ENCODE measurements at regions not wholly inside any gene's neighbourhood (a gene's known extent, or its start where the extent isn't known, plus 50 kb on each side); places are given as distances from the start of the nearest gene placed in this dataset.
"Not testable (repeated sequence)": the region's sequence is repeated elsewhere in the genome, so short reads cannot be mapped to it uniquely, and the experiment has no call there.

DNA sequence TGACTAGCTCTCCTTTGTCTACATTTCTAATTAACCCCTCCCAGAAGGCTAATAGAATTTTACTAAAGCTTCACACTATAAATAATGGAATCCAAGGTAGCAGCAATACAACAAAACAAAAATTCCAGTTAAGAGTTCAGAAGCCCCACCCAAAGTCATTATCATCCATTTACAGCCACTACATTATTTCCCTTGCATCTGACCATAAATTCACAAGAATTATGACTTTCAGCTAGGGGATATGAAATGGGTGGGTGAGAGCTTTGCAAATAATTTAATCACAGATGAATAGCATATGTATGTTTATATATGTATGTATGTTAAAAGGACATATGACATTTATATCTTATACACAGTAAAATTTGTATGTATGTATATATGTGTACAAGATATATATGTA lies 65.3 kb upstream of the PTGDR start:
- Mint-ChIP-seq H3K9me3 (peaks cover 7% of the 10 kb centered on the region), H3K4me1 (ENCODE audit: low read depth) (no peaks in the 10 kb centered on the region), H3K27me3 (no peaks in the 10 kb centered on the region), H3K27ac (no peak overlapping the region), H3K36me3 (ENCODE audit: low read depth) (no peaks in the 10 kb centered on the region), H3K4me3 (no peak overlapping the region)

DNA sequence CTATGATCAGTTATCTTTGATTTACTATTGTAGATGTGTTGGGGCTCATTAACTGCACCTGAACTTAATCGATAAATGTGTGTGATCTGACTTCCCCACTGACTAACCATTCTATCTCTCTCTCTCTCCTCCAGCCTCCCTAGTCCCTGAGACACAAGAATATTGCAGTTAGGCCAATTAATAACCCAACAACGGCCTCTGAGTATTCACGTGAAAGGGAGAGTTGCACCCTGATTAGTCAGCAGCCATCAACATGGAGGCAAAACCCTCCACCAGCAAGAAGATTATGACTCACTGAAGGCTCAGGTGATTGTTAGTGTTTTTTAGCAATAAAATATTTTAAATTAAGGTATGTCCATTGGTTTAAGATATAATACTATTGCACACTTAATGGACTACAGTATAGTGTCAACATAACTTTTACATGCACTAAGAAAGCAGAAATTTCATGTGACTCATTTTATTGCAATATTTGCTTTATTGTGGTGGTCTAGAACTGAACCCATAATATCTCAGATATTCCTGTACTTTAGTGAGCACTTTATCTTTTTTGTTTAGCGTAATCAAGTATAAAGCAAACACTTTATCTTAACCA lies 77.1 kb upstream of the PTGDR start:
- Mint-ChIP-seq H3K27me3 (peaks cover 3% of the 10 kb centered on the region), H3K4me1 (ENCODE audit: low read depth) (peaks cover 40% of the 10 kb centered on the region), H3K4me3 (no peak overlapping the region), H3K27ac (no peak overlapping the region), H3K36me3 (ENCODE audit: low read depth) (peaks cover 3% of the 10 kb centered on the region), H3K9me3 (peaks cover 8% of the 10 kb centered on the region)

DNA sequence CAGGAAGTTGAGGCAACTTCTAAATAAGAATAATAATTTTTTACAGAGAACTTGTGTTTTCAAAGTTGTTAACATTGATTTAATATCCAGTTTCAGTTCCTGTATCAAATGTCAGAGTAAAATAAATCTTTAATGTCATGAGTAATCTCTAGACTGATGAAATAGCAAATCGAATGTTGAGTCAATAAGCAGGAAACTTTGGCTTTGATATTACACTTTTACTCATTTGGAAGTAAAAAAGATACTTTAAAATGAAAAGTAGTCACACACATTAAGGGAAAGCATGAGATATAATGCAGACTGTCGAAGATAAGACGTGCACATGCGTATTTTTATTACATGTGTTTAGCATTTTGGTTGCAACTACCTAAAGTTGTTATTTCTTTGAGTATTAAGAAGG lies 78.2 kb upstream of the PTGDR start:
- Mint-ChIP-seq H3K4me3 (no peak overlapping the region), H3K9me3 (peaks cover 8% of the 10 kb centered on the region), H3K36me3 (ENCODE audit: low read depth) (peaks cover 3% of the 10 kb centered on the region), H3K27ac (no peak overlapping the region), H3K4me1 (ENCODE audit: low read depth) (peaks cover 46% of the 10 kb centered on the region), H3K27me3 (peaks cover 3% of the 10 kb centered on the region)

DNA sequence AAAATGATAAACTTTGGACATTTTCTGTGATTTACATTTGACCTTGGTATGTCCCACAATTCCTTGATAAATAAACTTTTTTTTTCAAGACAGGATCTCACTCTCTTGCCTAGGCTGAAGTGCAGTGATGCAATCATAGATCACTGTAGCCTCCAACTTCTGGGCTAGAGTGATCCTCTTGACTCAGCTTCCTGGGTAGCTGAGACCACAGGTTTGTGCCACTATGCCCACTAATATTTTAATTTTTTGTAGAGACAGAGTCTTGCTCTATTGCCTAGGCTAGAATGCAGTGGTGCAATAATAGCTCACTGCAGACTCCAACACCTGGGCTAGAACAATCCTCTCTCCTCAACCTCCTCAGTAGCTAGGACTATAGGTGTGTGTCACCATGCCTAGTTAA lies 79.1 kb upstream of the PTGDR start:
- Mint-ChIP-seq H3K27ac (no peak overlapping the region), H3K4me3 (no peak overlapping the region), H3K4me1 (ENCODE audit: low read depth) (peaks cover 46% of the 10 kb centered on the region), H3K36me3 (ENCODE audit: low read depth) (peaks cover 3% of the 10 kb centered on the region), H3K9me3 (peaks cover 7% of the 10 kb centered on the region), H3K27me3 (peaks cover 3% of the 10 kb centered on the region)

DNA sequence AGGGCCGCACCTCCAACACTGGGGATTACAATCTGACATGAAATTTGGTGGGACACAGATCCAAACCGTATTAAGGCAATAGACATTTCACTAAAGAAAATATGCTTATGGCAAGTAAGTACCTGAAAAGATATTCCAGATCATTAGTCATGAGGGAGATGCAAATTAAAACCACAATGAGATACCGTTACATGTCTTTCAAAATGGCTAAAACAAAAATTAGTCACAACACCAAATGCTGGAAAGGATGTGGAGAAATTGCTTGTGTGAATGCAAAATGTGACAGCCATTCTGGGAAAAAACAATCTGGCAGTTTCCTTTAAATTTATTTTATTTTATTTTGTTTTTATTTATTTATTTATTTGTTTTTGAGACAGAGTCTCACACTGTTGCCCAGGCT lies 82.3 kb upstream of the PTGDR start:
- H3K27me3 Mint-ChIP-seq: no peaks in the 10 kb centered on the region
- H3K27ac Mint-ChIP-seq: no peak overlapping the region
- H3K4me1 Mint-ChIP-seq (ENCODE audit: low read depth): peaks cover 44% of the 10 kb centered on the region
- no peaks in the 10 kb centered on the region for H3K36me3 Mint-ChIP-seq (ENCODE audit: low read depth)
- no peak overlapping the region for H3K4me3 Mint-ChIP-seq
- H3K9me3 Mint-ChIP-seq: peaks cover 16% of the 10 kb centered on the region

DNA sequence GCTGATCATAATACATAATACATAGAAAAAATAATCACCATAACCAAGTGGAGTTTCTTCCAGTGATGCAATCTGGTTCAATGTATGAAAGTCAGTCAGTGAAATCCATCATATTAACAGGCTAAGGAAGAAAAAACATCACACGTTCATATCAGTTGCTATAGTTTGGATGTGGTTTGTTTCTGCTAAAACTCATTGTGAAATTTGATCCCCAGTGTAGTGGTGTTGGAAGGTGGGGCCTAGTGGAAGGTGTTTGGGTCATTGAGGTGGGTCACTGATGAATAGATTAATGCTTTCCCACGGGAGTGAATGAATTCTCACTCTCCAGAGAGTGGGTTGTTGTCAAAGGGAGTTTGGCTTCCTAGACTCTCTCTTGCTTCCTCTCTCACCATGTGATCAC lies 84.6 kb upstream of the PTGDR start:
- Mint-ChIP-seq H3K36me3 (ENCODE audit: low read depth) (no peaks in the 10 kb centered on the region), H3K27ac (no peak overlapping the region), H3K9me3 (peaks cover 18% of the 10 kb centered on the region), H3K27me3 (no peaks in the 10 kb centered on the region), H3K4me1 (ENCODE audit: low read depth) (peaks cover 25% of the 10 kb centered on the region), H3K4me3 (no peak overlapping the region)

DNA sequence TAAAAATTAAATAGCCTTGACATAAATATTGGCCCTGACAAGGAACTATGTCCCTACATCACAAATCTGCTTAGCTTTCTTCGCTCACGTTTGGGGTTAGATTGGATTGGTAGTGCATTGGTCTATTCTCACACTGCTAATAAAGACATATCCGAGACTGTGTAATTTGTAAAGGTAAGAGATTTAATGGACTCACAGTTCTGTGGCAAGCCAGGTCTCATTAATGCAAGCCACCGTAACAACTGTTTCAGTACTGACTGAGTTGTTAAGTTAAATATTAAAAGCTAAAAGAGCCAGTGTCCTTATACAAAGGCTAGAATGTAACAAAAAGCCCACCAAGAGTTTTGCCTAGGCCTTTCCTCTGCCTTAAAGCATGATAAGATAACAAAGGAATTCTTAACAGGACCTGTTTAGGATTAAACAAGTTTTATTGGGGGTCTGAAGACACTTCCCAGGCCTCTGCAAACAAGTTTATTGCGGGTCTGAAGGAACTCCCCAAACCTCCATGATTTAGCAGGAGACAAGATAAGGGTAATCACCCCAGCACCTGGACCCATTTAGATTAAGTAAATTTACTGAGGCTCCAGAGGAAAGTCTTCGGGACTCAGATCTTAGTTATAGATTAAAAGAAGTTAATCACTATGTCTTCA lies 88.2 kb upstream of the PTGDR start:
- H3K27ac Mint-ChIP-seq: no peak overlapping the region
- H3K4me1 Mint-ChIP-seq (ENCODE audit: low read depth): peaks cover 32% of the 10 kb centered on the region
- H3K9me3 Mint-ChIP-seq: peaks cover 14% of the 10 kb centered on the region
- no peak overlapping the region for H3K4me3 Mint-ChIP-seq
- no peaks in the 10 kb centered on the region for H3K36me3 Mint-ChIP-seq (ENCODE audit: low read depth)
- H3K27me3 Mint-ChIP-seq: no peaks in the 10 kb centered on the region

DNA sequence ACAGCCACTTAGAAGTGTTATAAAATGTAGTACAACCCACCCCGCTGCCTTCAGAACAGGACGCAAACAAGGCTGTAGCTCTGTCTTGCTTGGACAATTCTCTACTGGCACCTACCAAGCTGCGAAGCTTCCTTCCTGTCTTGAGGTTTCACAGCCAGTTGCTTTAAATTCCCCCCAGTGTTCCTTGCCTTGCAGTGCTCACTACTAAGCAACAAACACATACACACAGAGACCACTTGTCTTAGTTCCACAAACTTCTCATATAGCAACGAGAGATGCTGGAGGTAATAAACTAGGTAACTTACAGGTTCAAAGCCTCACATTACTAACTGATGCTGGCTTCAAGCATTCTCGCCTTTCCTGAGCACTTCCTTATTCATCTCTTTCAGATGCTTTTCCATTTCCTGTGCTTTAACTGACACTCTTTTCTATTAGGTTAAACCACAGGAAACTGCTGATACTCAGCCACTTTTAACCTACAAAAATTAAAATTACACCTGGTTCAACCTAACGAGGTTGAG lies 91.5 kb upstream of the PTGDR start:
- Mint-ChIP-seq H3K36me3 (ENCODE audit: low read depth) (peaks cover 4% of the 10 kb centered on the region), H3K4me3 (peak overlapping the region; percentile 40), H3K9me3 (peaks cover 27% of the 10 kb centered on the region), H3K27me3 (no peaks in the 10 kb centered on the region), H3K4me1 (ENCODE audit: low read depth) (peaks cover 39% of the 10 kb centered on the region), H3K27ac (peak overlapping the region; percentile 21)

DNA sequence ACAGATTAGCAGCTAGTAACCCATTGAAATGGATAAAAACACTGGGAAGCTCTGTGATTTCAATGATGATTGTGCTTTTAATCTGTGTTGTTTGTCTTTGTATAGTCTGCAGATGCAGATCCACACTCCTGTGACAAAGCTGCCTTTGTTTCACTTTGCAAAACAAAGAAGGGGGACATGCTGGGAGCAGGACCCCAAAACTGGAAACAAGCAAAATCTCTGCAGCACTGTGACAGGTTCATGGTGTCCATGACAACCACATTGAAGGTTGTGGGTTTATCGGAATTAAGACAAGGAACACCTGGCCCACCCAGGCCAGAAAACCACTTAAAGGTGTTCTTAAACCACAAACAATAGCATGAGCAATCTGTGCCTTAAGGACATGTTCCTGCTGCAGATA lies 95.6 kb upstream of the PTGDR start:
- H3K27ac Mint-ChIP-seq; H3K27me3 Mint-ChIP-seq; H3K4me3 Mint-ChIP-seq; H3K36me3 Mint-ChIP-seq (ENCODE audit: low read depth): not testable (repeated sequence)
- Mint-ChIP-seq H3K9me3 (peaks cover 25% of the 10 kb centered on the region), H3K4me1 (ENCODE audit: low read depth) (peaks cover 32% of the 10 kb centered on the region)

DNA sequence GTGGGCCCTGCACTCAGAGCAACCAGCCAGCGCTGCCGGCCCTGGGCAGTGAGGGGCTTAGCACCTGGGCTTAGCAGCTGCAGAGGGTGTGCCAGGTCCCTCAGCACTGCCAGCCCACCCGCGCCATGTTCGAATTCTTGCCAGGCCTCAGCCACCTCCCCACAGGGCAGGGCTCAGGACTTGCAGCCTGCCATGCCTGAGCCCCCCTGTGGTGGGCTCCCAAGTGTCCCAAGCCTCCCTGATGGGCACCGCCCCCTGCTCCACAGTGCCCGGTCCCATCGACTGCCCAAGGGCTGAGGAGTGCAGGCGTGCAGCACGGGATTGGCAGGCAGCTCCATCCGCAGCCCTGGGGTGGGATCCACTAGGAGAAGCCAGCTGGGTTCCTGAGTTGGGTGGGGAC lies 98.0 kb upstream of the NID2 start:
- no peak overlapping the region for H3K4me3 Mint-ChIP-seq
- no peaks in the 10 kb centered on the region for H3K27me3 Mint-ChIP-seq
- H3K36me3 Mint-ChIP-seq (ENCODE audit: low read depth): peaks cover 4% of the 10 kb centered on the region
- H3K4me1 Mint-ChIP-seq (ENCODE audit: low read depth): no peaks in the 10 kb centered on the region
- no peak overlapping the region for H3K27ac Mint-ChIP-seq
- H3K9me3 Mint-ChIP-seq: peaks cover 13% of the 10 kb centered on the region

DNA sequence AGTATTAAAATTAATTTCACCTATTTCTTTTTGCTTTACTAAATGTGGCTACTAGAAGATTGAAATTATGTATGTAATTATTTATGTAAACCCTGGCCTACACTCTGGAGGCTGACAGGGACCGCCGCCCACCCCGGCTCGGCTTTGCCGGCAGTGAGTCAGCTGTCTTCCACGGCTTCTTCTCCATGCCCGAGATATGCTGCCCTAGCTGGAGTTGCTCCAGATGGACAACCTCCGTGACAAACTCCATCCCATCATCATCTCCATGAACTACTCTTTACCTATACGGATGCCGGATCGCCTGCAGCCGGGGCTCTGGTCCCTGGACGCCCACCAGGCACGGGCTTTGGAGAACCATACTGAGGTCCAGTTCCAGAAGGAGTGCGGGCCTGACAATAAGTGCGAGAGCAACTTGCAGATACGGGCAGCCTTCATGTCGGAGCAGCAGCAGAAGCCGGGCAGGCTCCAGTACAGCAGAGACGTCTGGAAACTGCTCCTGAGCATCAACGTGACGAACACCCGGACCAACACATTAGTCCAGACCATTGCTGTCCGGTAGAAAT lies 86.9 kb upstream of the NID2 start:
- Mint-ChIP-seq H3K9me3 (no peaks in the 10 kb centered on the region), H3K4me1 (ENCODE audit: low read depth) (peaks cover 45% of the 10 kb centered on the region)

DNA sequence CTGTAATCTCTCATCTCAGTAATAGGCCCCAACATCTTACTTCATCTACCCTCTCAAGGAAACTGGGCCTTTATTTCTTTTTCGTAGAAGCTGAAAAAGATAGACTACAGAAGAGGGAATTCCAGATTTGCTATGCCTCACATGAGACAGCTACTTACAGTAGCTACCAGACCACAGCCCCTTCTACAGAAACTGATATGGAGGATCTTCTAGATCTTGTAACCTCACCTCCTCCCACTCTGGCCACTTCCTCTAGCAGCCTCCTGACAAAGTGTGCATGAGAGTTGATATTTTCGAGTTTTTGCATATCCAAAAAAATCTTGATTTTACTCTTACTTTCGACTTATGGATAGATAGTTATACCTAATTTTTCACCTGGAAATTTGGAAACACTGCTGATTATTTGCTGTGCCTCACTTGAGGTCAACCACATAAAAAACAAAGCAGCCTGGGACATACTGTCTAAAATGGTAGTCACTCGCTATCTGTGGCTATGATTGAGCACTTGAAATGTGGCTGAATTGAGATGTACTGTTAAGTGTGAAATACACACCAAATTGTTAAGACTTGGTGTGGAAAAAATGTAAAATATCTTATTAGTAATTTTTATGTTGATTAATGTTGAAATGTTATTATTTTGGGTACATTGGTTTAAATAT lies 86.3 kb upstream of the NID2 start:
- peaks cover 45% of the 10 kb centered on the region for H3K4me1 Mint-ChIP-seq (ENCODE audit: low read depth)
- no peak overlapping the region for H3K27ac Mint-ChIP-seq
- no peaks in the 10 kb centered on the region for H3K36me3 Mint-ChIP-seq (ENCODE audit: low read depth)
- H3K27me3 Mint-ChIP-seq: no peaks in the 10 kb centered on the region
- H3K4me3 Mint-ChIP-seq: no peak overlapping the region
- no peaks in the 10 kb centered on the region for H3K9me3 Mint-ChIP-seq

More for the DNA sequence above, 86.9 kb upstream of the NID2 start:
- H3K27ac Mint-ChIP-seq: no peak overlapping the region
- no peaks in the 10 kb centered on the region for H3K27me3 Mint-ChIP-seq
- no peaks in the 10 kb centered on the region for H3K36me3 Mint-ChIP-seq (ENCODE audit: low read depth)
- H3K4me3 Mint-ChIP-seq: no peak overlapping the region

DNA sequence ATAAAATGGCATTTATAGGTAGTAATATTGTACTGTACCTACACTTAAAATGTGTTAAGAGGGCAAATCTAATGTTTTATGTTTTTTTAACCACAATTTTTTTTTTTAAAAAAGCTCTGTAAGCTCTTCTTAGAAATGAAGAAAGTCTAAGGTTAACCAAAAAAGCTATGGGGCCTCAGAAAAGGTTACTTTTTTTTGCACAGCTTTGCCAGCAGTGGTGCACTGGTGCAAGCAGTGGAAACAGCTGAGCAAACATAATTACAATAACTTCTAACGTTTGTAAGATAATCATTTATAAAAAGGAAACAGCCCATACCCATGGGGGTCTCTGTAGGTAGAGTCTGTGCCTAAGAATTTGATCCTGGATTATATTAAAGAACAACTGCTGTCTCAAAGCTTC lies 85.1 kb upstream of the NID2 start:
- H3K36me3 Mint-ChIP-seq (ENCODE audit: low read depth): peaks cover 6% of the 10 kb centered on the region
- H3K4me3 Mint-ChIP-seq: no peak overlapping the region
- H3K27me3 Mint-ChIP-seq: no peaks in the 10 kb centered on the region
- peaks cover 49% of the 10 kb centered on the region for H3K4me1 Mint-ChIP-seq (ENCODE audit: low read depth)
- peak overlapping the region; percentile 73 for H3K27ac Mint-ChIP-seq
- peaks cover 4% of the 10 kb centered on the region for H3K9me3 Mint-ChIP-seq

DNA sequence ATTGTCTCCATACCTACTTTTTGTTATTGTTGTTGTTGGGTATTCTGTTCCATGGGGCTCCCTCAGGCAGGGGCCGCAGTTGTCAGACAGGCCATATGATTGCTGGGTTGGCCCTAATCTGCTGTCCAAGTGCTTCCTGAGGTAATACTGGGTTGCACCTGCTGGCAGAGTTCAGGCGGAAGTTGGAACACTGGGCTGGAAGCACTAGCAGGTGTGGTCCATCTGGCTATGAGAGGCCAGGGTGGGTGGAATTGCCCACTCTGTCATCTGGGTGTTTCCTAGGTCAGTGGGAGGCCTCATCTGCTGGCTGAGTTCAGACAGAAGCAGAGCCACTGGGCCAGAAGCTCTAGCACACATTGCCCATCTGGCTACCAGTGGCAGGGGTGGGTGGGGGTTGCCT lies 81.3 kb upstream of the NID2 start:
- H3K4me1 Mint-ChIP-seq (ENCODE audit: low read depth): peaks cover 55% of the 10 kb centered on the region

DNA sequence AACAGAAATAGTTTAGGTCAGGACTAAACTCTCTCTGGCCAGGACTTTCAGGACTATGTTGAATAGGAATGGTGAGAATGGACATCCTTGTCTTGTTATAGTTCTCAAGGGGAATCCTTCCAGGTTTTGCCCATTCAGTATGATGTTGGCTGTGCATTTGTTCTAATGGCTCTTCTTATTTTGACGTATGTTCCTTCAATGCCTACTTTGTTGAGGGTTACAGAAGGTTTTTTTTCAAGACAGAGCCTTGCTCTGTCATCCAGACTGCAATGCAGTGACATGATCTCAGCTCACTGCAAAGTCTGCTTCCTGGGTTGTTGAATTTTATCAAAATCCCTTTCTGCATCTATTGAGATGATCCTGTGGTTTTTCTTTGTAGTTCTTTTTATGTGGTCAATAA lies 79.5 kb upstream of the NID2 start:
- peaks cover 9% of the 10 kb centered on the region for H3K9me3 Mint-ChIP-seq
- peaks cover 6% of the 10 kb centered on the region for H3K36me3 Mint-ChIP-seq (ENCODE audit: low read depth)
- H3K27ac Mint-ChIP-seq: no peak overlapping the region
- no peaks in the 10 kb centered on the region for H3K27me3 Mint-ChIP-seq
- no peak overlapping the region for H3K4me3 Mint-ChIP-seq
- H3K4me1 Mint-ChIP-seq (ENCODE audit: low read depth): peaks cover 37% of the 10 kb centered on the region

More for the DNA sequence above, 81.3 kb upstream of the NID2 start:
- Mint-ChIP-seq H3K9me3 (peaks cover 4% of the 10 kb centered on the region), H3K4me3 (no peak overlapping the region), H3K36me3 (ENCODE audit: low read depth) (peaks cover 6% of the 10 kb centered on the region), H3K27me3 (no peaks in the 10 kb centered on the region), H3K27ac (no peak overlapping the region)

Data from stimulated activated naive CD8-positive, alpha-beta T cell treated with anti-CD3 and anti-CD28 coated beads, Interleukin-15, Interleukin-2, amounts not matched to agents 100 ng/mL and 50 ng/mL, for 24 hours (primary cell).